H9 (cell line): ENCODE measurements at regions not wholly inside any gene's neighbourhood (a gene's known extent, or its start where the extent isn't known, plus 50 kb on each side); places are given as distances from the start of the nearest gene placed in this dataset.

Experiments used
- DNase-seq: peaks from one replicate; pipeline ENCODE4 v3.0.0-alpha.2; 2017
- H2AFZ ChIP-seq: one replicate; pipeline ENCODE4 v1.6.1; 2013; ENCODE audit warnings: mild to moderate bottlenecking, low read length, control low read depth, moderate library complexity
- H2AK5ac ChIP-seq: 2 replicates; pipeline ENCODE4 v1.6.1; 2013; ENCODE audit warnings: low read length, control low read depth, mixed read lengths; ENCODE audit not compliant: insufficient read length
- H2BK120ac ChIP-seq: one replicate; pipeline ENCODE4 v1.6.1; 2013; ENCODE audit warnings: low read depth, mild to moderate bottlenecking, low read length, control low read depth, inconsistent platforms; ENCODE audit not compliant: poor library complexity, severe bottlenecking
- H2BK12ac ChIP-seq: 2 replicates; pipeline ENCODE4 v1.6.1; 2013; ENCODE audit warnings: low read length, control low read depth, mixed read lengths, low read depth; ENCODE audit not compliant: insufficient read length
- H2BK15ac ChIP-seq: 2 replicates; pipeline ENCODE4 v1.6.1; 2013; ENCODE audit warnings: low read depth, low read length, control low read depth
- H2BK20ac ChIP-seq: one replicate; pipeline ENCODE4 v1.6.1; 2013; ENCODE audit warnings: low read depth, mild to moderate bottlenecking, low read length, control low read depth, inconsistent platforms; ENCODE audit not compliant: poor library complexity, severe bottlenecking
- H2BK5ac ChIP-seq: 2 replicates; pipeline ENCODE4 v1.6.1; 2013; ENCODE audit warnings: low read length, control low read depth, mixed read lengths; ENCODE audit not compliant: insufficient read length
- H3K14ac ChIP-seq: 2 replicates; pipeline ENCODE4 v1.6.1; 2013; ENCODE audit warnings: low read length, control low read depth; ENCODE audit not compliant: insufficient read depth
- H3K18ac ChIP-seq: 2 replicates; pipeline ENCODE4 v1.6.1; 2013; ENCODE audit warnings: low read depth, mild to moderate bottlenecking, mixed read lengths, low read length, control low read depth; ENCODE audit not compliant: insufficient read length
- H3K23ac ChIP-seq: 2 replicates; pipeline ENCODE4 v1.6.1; 2013; ENCODE audit warnings: low read length, control low read depth, mixed read lengths, low read depth; ENCODE audit not compliant: insufficient read length
- H3K23me2 ChIP-seq: 2 replicates; pipeline ENCODE4 v1.6.1; 2013; ENCODE audit warnings: low read depth, mild to moderate bottlenecking, mixed read lengths, low read length, control low read depth; ENCODE audit not compliant: insufficient read length, poor library complexity, severe bottlenecking
- H3K27ac ChIP-seq: 2 replicates; pipeline ENCODE4 v1.5.1; 2013; ENCODE audit warnings: low read length, control low read depth, mixed read lengths, low read depth; ENCODE audit not compliant: insufficient read length
- H3K27me3 ChIP-seq: 2 replicates; pipeline ENCODE4 v1.6.1; 2013; ENCODE audit warnings: low read length, control low read depth, inconsistent platforms; ENCODE audit not compliant: insufficient read depth
- H3K4ac ChIP-seq: 2 replicates; pipeline ENCODE4 v1.6.1; 2013; ENCODE audit warnings: low read depth, mild to moderate bottlenecking, control low read depth, inconsistent platforms, low read length, moderate library complexity
- H3K4me1 ChIP-seq: 2 replicates; pipeline ENCODE4 v1.6.1; 2013; ENCODE audit warnings: low read length, control low read depth, inconsistent platforms; ENCODE audit not compliant: insufficient read depth
- H3K4me2 ChIP-seq: 2 replicates; pipeline ENCODE4 v1.6.1; 2013; ENCODE audit warnings: low read length, control low read depth, mixed read lengths; ENCODE audit not compliant: insufficient read length, insufficient read depth
- H3K56ac ChIP-seq: 2 replicates; pipeline ENCODE4 v1.6.1; 2013; ENCODE audit warnings: low read depth, mild to moderate bottlenecking, mixed read lengths, low read length, control low read depth; ENCODE audit not compliant: insufficient read length
- H3K79me1 ChIP-seq: 2 replicates; pipeline ENCODE4 v1.6.1; 2013; ENCODE audit warnings: low read depth, mild to moderate bottlenecking, moderate library complexity, low read length, control low read depth, inconsistent platforms; ENCODE audit not compliant: insufficient read depth, poor library complexity, severe bottlenecking
- H3K79me2 ChIP-seq: 2 replicates; pipeline ENCODE4 v1.6.1; 2013; ENCODE audit warnings: low read length, control low read depth, inconsistent platforms; ENCODE audit not compliant: insufficient read depth
- H3K9ac ChIP-seq: 2 replicates; pipeline ENCODE4 v1.6.1; 2013; ENCODE audit warnings: low read length, control low read depth, mixed read lengths; ENCODE audit not compliant: insufficient read length; ENCODE audit errors: extremely low read depth
- H3K9me3 ChIP-seq: one replicate; pipeline ENCODE4 v1.6.1; 2013; ENCODE audit warnings: low read depth, low read length, inconsistent platforms; ENCODE audit not compliant: control insufficient read depth
- H3T11ph ChIP-seq: one replicate; pipeline ENCODE4 v1.6.1; 2013; ENCODE audit warnings: mild to moderate bottlenecking, low read length, control low read depth, inconsistent platforms
- H4K20me1 ChIP-seq: one replicate; pipeline ENCODE4 v1.6.1; 2013; ENCODE audit not compliant: control insufficient read depth, insufficient read length, insufficient read depth
- H4K5ac ChIP-seq: 2 replicates; pipeline ENCODE4 v1.6.1; 2013; ENCODE audit warnings: low read depth, mild to moderate bottlenecking, mixed read lengths, low read length, control low read depth; ENCODE audit not compliant: insufficient read length
- H4K8ac ChIP-seq: replicated peaks from 2 replicates; pipeline ENCODE4 v1.6.1; 2013; ENCODE audit warnings: low read length, control low read depth, mixed read lengths, low read depth; ENCODE audit not compliant: insufficient read length
- H4K91ac ChIP-seq: 2 replicates; pipeline ENCODE4 v1.6.1; 2013; ENCODE audit warnings: low read depth, mild to moderate bottlenecking, moderate library complexity, mixed read lengths, low read length, control low read depth; ENCODE audit not compliant: insufficient read length
- H3K27ac Mint-ChIP-seq, 3 experiments: 2 replicates in 2 of 3; 3 replicates in 1 of 3; pipeline ENCODE4 v1.8.0; 2020 to 2021; ENCODE audit warnings: mixed read lengths in 3 of 3, mild to moderate bottlenecking in 1 of 3, moderate library complexity in 1 of 3
- H3K27me3 Mint-ChIP-seq: 2 replicates; pipeline ENCODE4 v1.8.0; 2021; ENCODE audit warnings: low read depth, mild to moderate bottlenecking, moderate library complexity, mixed read lengths
- H3K36me3 Mint-ChIP-seq, 3 experiments: 2 replicates in 2 of 3; 3 replicates in 1 of 3; pipeline ENCODE4 v1.8.0; 2020 to 2021; ENCODE audit warnings: low read depth in 3 of 3, mixed read lengths in 3 of 3; ENCODE audit not compliant: insufficient read depth in 1 of 3
- H3K4me1 Mint-ChIP-seq, 2 experiments: 2 replicates each; pipeline ENCODE4 v1.8.0; 2020; ENCODE audit warnings: mixed read lengths in 2 of 2
- H3K4me3 Mint-ChIP-seq, 2 experiments: 2 replicates in 1 of 2; 3 replicates in 1 of 2; pipeline ENCODE4 v1.8.0; 2020 to 2021; ENCODE audit warnings: mild to moderate bottlenecking in 2 of 2, mixed read lengths in 2 of 2, moderate library complexity in 1 of 2
- H3K9me3 Mint-ChIP-seq, 2 experiments: 2 replicates in 1 of 2; 3 replicates in 1 of 2; pipeline ENCODE4 v1.8.0; 2020; ENCODE audit warnings: mild to moderate bottlenecking in 2 of 2, mixed read lengths in 2 of 2, moderate library complexity in 1 of 2
- WGBS: extraction: QIAGEN DNeasy Blood & Tissue Kit; methylation state at CpG from one replicate; pipeline ENCODE4 v1.1.7; 2013; ENCODE audit warnings: missing lambda C conversion rate, low lambda C conversion rate, mixed read lengths; ENCODE audit not compliant: insufficient read length; ENCODE audit errors: extremely low coverage; 5-methylcytosine and 5-hydroxymethylcytosine counted together
- TF ChIP-seq, protein P1 (sequence below): fragments of 200-600 bp; sonication (generic); conservative IDR thresholded peaks from 3 replicates; pipeline ENCODE4 v1.8.0; 2021; ENCODE audit warnings: antibody characterized with exemption, mild to moderate bottlenecking

DNA sequence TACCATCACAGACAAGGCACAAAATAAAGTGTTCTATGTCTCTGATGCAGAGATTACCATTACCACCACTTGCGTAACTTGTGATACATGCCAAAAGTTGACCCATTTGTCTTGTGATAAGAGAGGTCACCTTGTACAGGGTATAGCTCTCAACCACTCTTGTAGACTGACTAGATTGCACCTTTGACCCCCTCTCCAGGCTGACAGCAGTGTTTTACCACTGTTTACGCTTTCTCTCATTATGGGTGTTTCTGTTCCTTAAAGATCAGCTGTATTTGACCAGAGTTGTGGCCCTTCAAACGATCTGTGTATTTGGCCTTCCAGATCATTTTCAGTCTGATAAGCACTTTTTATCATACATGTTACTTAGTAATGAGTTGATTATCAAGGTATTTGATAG lies 215.7 kb upstream of the HNMT start:
- Histone ChIP-seq H3K18ac (no peak overlapping the region), H3K9me3 (no peaks in the 10 kb centered on the region), H4K5ac (no peak overlapping the region), H4K8ac (no peak overlapping the region), H2BK5ac (no peak overlapping the region), H2BK12ac (no peak overlapping the region), H2BK20ac (no peak overlapping the region), H3K4me1 (no peaks in the 10 kb centered on the region; the same call in 1 of the 2 replicates), H3T11ph (no peak overlapping the region), H3K79me1 (no peaks in the 10 kb centered on the region), H2AK5ac (no peak overlapping the region), H3K27ac (no peak overlapping the region), H3K14ac (no peak overlapping the region), H3K23ac (no peak overlapping the region), H3K27me3 (no peaks in the 10 kb centered on the region), H4K20me1 (no peaks in the 10 kb centered on the region), H3K56ac (no peak overlapping the region), H3K4me2 (no peak overlapping the region), H2BK120ac (no peak overlapping the region), H3K9ac (no peak overlapping the region), H4K91ac (no peak overlapping the region), H3K4ac (no peak overlapping the region), H3K23me2 (no peaks in the 10 kb centered on the region), H2AFZ (no peak overlapping the region), H2BK15ac (no peak overlapping the region), H3K79me2 (no peaks in the 10 kb centered on the region)
- H3K4me3 Mint-ChIP-seq = no peak overlapping the region
- H3K36me3 Mint-ChIP-seq = peaks cover 0 to 5% (median 0%) of the 10 kb centered on the region in 3 experiments; a peak in 2 of 7 replicates
- TF ChIP-seq, protein P1, sequence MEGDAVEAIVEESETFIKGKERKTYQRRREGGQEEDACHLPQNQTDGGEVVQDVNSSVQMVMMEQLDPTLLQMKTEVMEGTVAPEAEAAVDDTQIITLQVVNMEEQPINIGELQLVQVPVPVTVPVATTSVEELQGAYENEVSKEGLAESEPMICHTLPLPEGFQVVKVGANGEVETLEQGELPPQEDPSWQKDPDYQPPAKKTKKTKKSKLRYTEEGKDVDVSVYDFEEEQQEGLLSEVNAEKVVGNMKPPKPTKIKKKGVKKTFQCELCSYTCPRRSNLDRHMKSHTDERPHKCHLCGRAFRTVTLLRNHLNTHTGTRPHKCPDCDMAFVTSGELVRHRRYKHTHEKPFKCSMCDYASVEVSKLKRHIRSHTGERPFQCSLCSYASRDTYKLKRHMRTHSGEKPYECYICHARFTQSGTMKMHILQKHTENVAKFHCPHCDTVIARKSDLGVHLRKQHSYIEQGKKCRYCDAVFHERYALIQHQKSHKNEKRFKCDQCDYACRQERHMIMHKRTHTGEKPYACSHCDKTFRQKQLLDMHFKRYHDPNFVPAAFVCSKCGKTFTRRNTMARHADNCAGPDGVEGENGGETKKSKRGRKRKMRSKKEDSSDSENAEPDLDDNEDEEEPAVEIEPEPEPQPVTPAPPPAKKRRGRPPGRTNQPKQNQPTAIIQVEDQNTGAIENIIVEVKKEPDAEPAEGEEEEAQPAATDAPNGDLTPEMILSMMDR = no peak
- H3K9me3 Mint-ChIP-seq = no peaks in the 10 kb centered on the region
- peaks cover 15 to 20% of the 10 kb centered on the region in 2 experiments for H3K4me1 Mint-ChIP-seq
- H3K27ac Mint-ChIP-seq = no peak overlapping the region
- no peak for DNase-seq
- H3K27me3 Mint-ChIP-seq = no peaks in the 10 kb centered on the region
- WGBS = no CpG with 5 or more reads among the region's 3 CpGs
